NCI-H345 treated with DMSO at 0.1 percent for 48 hours (cell line): ENCODE measurements at regions not wholly inside any gene's neighbourhood (a gene's known extent, or its start where the extent isn't known, plus 50 kb on each side); places are given as distances from the start of the nearest gene placed in this dataset.
"Not testable (repeated sequence)": the region's sequence is repeated elsewhere in the genome, so short reads cannot be mapped to it uniquely, and the experiment has no call there.

Experiments
- DNase-seq: peaks from one replicate; lab custom pipeline; 2025; ENCODE audit not compliant: unreplicated experiment; lab: John Stamatoyannopoulos, UW

- no peak for DNase-seq
These were observed 309.0 kb upstream of the MAF start for GRCh38 chr16:79909571-79909970.

GRCh38 chr16:79903471-79903870, 302.9 kb upstream of the MAF start:
- no peak for DNase-seq

- DNase-seq = no peak
These were observed 301.8 kb upstream of the MAF start for GRCh38 chr16:79902351-79902750.

- DNase-seq = no peak
These were observed 301.0 kb upstream of the MAF start for GRCh38 chr16:79901522-79901921.

GRCh38 chr16:79899716-79900115, 299.2 kb upstream of the MAF start:
- no peak for DNase-seq

GRCh38 chr16:79899316-79899715, 298.8 kb upstream of the MAF start:
- DNase-seq = no peak

GRCh38 chr16:79898703-79899102, 298.2 kb upstream of the MAF start:
- DNase-seq = no peak

- DNase-seq = no peak
These were observed 297.1 kb upstream of the MAF start for GRCh38 chr16:79897453-79898146.

GRCh38 chr16:79897104-79897452, 296.5 kb upstream of the MAF start:
- DNase-seq = no peak

GRCh38 chr16:79895917-79896203, 295.3 kb upstream of the MAF start:
- no peak for DNase-seq

- DNase-seq = no peak
These were observed 294.7 kb upstream of the MAF start for GRCh38 chr16:79895053-79895916.

GRCh38 chr16:79893445-79893844, 292.9 kb upstream of the MAF start:
- DNase-seq = no peak

GRCh38 chr16:79892278-79892677, 291.7 kb upstream of the MAF start:
- no peak for DNase-seq

GRCh38 chr16:79891458-79891857, 290.9 kb upstream of the MAF start:
- DNase-seq = no peak

GRCh38 chr16:79887541-79888540, 287.3 kb upstream of the MAF start:
- DNase-seq = no peak

GRCh38 chr16:79885320-79885719, 284.8 kb upstream of the MAF start:
- no peak for DNase-seq

GRCh38 chr16:79883494-79883893, 283.0 kb upstream of the MAF start:
- DNase-seq = no peak

- no peak for DNase-seq
These were observed 281.9 kb upstream of the MAF start for GRCh38 chr16:79882340-79883005.

- not testable (repeated sequence) for DNase-seq
These were observed 280.6 kb upstream of the MAF start for GRCh38 chr16:79881107-79881506.

GRCh38 chr16:79876332-79876730, 275.8 kb upstream of the MAF start:
- no peak for DNase-seq

- DNase-seq = no peak
These were observed 273.9 kb upstream of the MAF start for GRCh38 chr16:79874391-79874790.
